ENCODE measurements at regions not wholly inside any gene's neighbourhood (a gene's known extent, or its start where the extent isn't known, plus 50 kb on each side); places are given as distances from the start of the nearest gene placed in this dataset.

DNA sequence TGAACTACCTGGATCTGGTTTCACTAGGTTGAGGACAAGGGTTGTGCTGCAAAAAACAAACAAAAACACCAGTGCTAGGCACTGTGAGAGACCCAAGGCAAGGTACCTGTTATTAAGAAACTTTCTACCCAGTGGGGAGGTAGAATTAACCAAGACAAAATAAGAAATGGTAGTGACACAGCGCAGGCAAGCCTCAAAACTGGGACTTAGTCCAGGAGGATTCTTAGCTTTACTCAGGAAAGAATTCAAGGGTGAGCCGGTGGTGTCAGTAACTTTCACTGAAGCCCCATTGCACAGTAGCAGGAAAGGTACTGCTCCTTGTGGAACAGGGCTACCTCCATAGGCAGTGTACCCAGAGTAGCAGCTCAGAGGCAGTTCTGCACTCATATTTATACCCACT, 131.6 kb downstream of the SCG2 start:
- Histone ChIP-seq H3K27me3 (ENCODE audit: control insufficient read depth in 1 of 2, insufficient read depth in 2 of 2, low read length in 1 of 2) (no peaks in the 10 kb centered on the region), H3K27ac (ENCODE audit: low read depth in 1 of 2, low read length in 2 of 2) (no peak overlapping the region), H3K36me3 (ENCODE audit: control insufficient read depth in 1 of 2, insufficient read depth in 2 of 2, low read length in 1 of 2) (no peaks in the 10 kb centered on the region), H3K4me1 (ENCODE audit: control insufficient read depth in 1 of 2, insufficient read depth in 2 of 2, low read length in 2 of 2) (peaks cover 0 to 3% of the 10 kb centered on the region in 2 donors), H3K9me3 (ENCODE audit: control insufficient read depth, low read length) (no peaks in the 10 kb centered on the region), H3K4me3 (ENCODE audit: low read length in 2 of 2) (no peak overlapping the region)
- intact Hi-C loops (cut with DNase I) = no loop called here
- ATAC-seq (ENCODE audit: low FRiP score) (no peak), DNase-seq (no peak)
- WGBS, 2 donors = 52 to 68% methylated on average over 2 of the region's 2 CpGs

DNA sequence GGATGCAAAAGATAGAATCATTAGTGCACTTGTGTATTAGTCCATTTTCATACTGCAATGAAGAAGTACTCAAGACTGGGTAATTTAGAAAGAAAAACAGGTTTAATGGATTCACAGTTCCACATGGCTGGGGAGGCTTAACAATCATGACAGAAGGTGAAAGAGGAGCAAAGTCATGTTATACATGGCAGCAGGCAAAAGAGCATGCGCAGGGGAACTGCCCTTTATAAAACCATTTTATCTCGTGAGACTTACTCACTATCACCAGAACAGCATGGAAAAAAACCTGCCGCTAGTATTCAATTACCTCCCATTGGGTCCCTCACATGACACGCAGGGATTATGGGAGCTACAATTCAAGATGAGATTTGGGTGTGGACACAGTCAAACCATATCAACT, 129.4 kb downstream of the SCG2 start:
- intact Hi-C loops (cut with DNase I) = no loop called here
- no peaks in the 10 kb centered on the region for H3K27me3 ChIP-seq (ENCODE audit: control insufficient read depth in 1 of 2, insufficient read depth in 2 of 2, low read length in 1 of 2)

DNA sequence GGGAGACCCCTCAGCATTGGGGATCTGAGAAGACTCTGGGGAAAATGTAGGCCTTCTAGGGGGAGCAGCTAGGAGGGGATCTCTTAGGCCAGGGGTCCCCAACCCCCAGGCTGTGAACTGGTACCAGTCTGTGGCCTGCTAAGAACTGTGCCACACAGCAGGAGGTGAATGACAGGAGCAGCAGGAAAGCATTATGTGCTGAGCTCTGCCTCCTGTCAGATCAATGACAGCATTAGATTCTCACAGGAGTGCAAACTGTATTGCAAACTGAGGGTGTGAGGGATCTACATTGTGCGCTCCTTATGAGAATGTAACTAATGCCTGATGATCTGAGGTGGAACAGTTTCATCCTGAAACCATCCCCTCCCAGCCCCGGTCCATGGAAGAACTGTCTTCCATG, 127.3 kb downstream of the SCG2 start:
- 80 to 83% methylated on average over 2 of the region's 2 CpGs for WGBS, 2 donors
- intact Hi-C loops (cut with DNase I) = no loop called here

More for the DNA sequence above, 129.4 kb downstream of the SCG2 start:
- Histone ChIP-seq H3K4me3 (ENCODE audit: low read length in 2 of 2) (no peak overlapping the region), H3K27ac (ENCODE audit: low read depth in 1 of 2, low read length in 2 of 2) (no peak overlapping the region), H3K36me3 (ENCODE audit: control insufficient read depth in 1 of 2, insufficient read depth in 2 of 2, low read length in 1 of 2) (no peaks in the 10 kb centered on the region), H3K9me3 (ENCODE audit: control insufficient read depth, low read length) (no peaks in the 10 kb centered on the region), H3K4me1 (ENCODE audit: control insufficient read depth in 1 of 2, insufficient read depth in 2 of 2, low read length in 2 of 2) (no peaks in the 10 kb centered on the region)
- 97 to 98% methylated on average over 4 of the region's 4 CpGs for WGBS, 2 donors
- no peak for ATAC-seq (ENCODE audit: low FRiP score)
- no peak for DNase-seq

DNA sequence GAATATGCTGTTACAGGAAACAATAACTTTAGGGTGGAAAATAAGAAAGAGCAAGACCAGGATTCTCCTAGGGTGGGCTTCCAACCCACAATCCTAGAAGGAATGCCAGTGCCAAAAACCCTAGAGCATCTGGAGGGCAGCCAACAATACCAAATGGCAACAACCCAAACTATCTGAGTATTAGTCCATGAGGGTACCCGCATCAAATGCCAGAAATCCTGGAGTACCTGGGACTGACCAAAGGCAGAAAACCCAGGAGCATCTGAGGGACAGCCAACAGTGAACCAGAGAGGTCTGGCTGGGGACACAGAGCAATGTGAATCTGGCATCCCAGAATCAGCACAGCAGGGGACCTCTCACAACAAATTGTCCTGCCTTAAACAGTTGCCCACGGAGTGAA, 126.3 kb downstream of the SCG2 start:
- intact Hi-C loops (cut with DNase I) = no loop called here
- H3K27ac ChIP-seq (ENCODE audit: low read depth in 1 of 2, low read length in 2 of 2) = no peak overlapping the region

More for the DNA sequence above, 127.3 kb downstream of the SCG2 start:
- no peaks in the 10 kb centered on the region for H3K36me3 ChIP-seq (ENCODE audit: control insufficient read depth in 1 of 2, insufficient read depth in 2 of 2, low read length in 1 of 2)
- H3K4me1 ChIP-seq (ENCODE audit: control insufficient read depth in 1 of 2, insufficient read depth in 2 of 2, low read length in 2 of 2) = no peaks in the 10 kb centered on the region
- DNase-seq (no peak), ATAC-seq (ENCODE audit: low FRiP score) (no peak)
- no peak overlapping the region for H3K27ac ChIP-seq (ENCODE audit: low read depth in 1 of 2, low read length in 2 of 2)
- H3K4me3 ChIP-seq (ENCODE audit: low read length in 2 of 2) = no peak overlapping the region
- no peaks in the 10 kb centered on the region for H3K9me3 ChIP-seq (ENCODE audit: control insufficient read depth, low read length)
- H3K27me3 ChIP-seq (ENCODE audit: control insufficient read depth in 1 of 2, insufficient read depth in 2 of 2, low read length in 1 of 2) = no peaks in the 10 kb centered on the region

DNA sequence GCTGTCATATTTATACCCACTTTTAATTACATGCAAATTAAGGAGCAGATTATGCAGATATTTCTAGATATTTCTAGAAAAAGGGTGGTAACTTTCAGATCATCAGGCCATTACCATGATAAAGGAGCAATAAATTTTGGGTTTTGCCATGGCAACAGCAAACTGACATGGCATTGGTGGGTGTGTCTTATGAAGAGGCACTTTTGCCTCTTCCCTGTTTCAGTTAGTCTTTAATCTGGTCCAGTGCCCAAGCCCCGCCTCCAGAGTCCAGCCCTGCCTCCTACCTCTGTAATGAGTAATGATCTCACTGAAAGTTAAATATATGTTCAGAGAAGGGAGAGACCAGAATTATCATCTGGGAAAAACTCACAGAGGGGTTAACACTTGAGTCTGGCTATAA, 124.8 kb downstream of the SCG2 start:
- no peak overlapping the region for H3K4me3 ChIP-seq (ENCODE audit: low read length in 2 of 2)
- DNase-seq = no peak
- no peaks in the 10 kb centered on the region for H3K9me3 ChIP-seq (ENCODE audit: control insufficient read depth, low read length)
- no peaks in the 10 kb centered on the region for H3K27me3 ChIP-seq (ENCODE audit: control insufficient read depth in 1 of 2, insufficient read depth in 2 of 2, low read length in 1 of 2)
- no peak for ATAC-seq (ENCODE audit: low FRiP score)
- H3K4me1 ChIP-seq (ENCODE audit: control insufficient read depth in 1 of 2, insufficient read depth in 2 of 2, low read length in 2 of 2) = no peaks in the 10 kb centered on the region
- 96 to 99% methylated on average over 1 of the region's 1 CpG for WGBS, 2 donors
- no peaks in the 10 kb centered on the region for H3K36me3 ChIP-seq (ENCODE audit: control insufficient read depth in 1 of 2, insufficient read depth in 2 of 2, low read length in 1 of 2)
- intact Hi-C loops (cut with DNase I) = no loop called here
- no peak overlapping the region for H3K27ac ChIP-seq (ENCODE audit: low read depth in 1 of 2, low read length in 2 of 2)

More for the DNA sequence above, 126.3 kb downstream of the SCG2 start:
- Histone ChIP-seq H3K4me1 (ENCODE audit: control insufficient read depth in 1 of 2, insufficient read depth in 2 of 2, low read length in 2 of 2) (no peaks in the 10 kb centered on the region), H3K36me3 (ENCODE audit: control insufficient read depth in 1 of 2, insufficient read depth in 2 of 2, low read length in 1 of 2) (no peaks in the 10 kb centered on the region), H3K4me3 (ENCODE audit: low read length in 2 of 2) (no peak overlapping the region), H3K9me3 (ENCODE audit: control insufficient read depth, low read length) (no peaks in the 10 kb centered on the region), H3K27me3 (ENCODE audit: control insufficient read depth in 1 of 2, insufficient read depth in 2 of 2, low read length in 1 of 2) (no peaks in the 10 kb centered on the region)
- DNase-seq = no peak
- 89 to 93% methylated on average over 2 of the region's 2 CpGs for WGBS, 2 donors
- ATAC-seq (ENCODE audit: low FRiP score) = no peak

DNA sequence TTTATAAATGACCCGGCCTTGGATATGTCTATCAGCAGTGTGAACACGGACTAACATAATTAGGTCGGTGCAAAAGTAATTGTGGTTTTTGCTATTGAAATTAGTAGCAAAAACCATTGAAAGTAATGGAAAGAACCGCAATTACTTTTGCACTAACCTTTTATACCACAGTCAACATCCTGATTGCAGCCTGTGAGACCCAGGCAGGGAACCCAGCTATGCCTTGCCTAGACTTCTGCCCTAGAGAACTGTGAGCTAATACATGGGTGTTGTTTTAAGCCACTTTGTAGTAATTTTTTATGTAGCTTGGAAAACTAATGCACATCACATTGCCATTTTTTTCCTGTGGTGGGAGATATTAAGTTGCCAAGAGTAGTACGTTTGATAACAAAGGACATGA, 120.7 kb downstream of the SCG2 start:
- Histone ChIP-seq H3K27ac (ENCODE audit: low read depth in 1 of 2, low read length in 2 of 2) (no peak overlapping the region), H3K36me3 (ENCODE audit: control insufficient read depth in 1 of 2, insufficient read depth in 2 of 2, low read length in 1 of 2) (no peaks in the 10 kb centered on the region), H3K9me3 (ENCODE audit: control insufficient read depth, low read length) (no peaks in the 10 kb centered on the region), H3K4me3 (ENCODE audit: low read length in 2 of 2) (no peak overlapping the region), H3K4me1 (ENCODE audit: control insufficient read depth in 1 of 2, insufficient read depth in 2 of 2, low read length in 2 of 2) (no peaks in the 10 kb centered on the region), H3K27me3 (ENCODE audit: control insufficient read depth in 1 of 2, insufficient read depth in 2 of 2, low read length in 1 of 2) (no peaks in the 10 kb centered on the region)
- WGBS, 2 donors = 91 to 92% methylated on average over 5 of the region's 5 CpGs
- DNase-seq (no peak), ATAC-seq (ENCODE audit: low FRiP score) (no peak)
- intact Hi-C loops (cut with DNase I) = no loop called here

DNA sequence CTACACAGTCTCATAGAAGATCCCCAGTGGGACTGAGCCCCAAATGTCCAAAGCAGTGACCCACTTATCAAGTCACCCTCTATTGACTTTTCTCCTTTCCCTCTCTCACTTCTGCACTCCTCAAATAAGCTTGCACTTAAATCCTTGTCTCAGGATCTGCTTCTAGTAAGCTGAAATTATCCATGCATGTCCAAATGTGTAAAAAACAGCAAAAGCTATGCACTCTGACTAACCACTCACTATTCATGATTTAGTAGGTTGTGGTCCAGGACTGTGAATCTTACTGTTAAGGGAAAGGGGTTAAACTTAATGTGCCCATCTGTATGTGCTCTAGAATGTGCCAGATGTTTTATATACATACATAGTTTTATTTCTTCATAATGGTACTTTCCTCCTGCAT, 115.4 kb downstream of the SCG2 start:
- intact Hi-C loops (cut with DNase I) = no loop called here

DNA sequence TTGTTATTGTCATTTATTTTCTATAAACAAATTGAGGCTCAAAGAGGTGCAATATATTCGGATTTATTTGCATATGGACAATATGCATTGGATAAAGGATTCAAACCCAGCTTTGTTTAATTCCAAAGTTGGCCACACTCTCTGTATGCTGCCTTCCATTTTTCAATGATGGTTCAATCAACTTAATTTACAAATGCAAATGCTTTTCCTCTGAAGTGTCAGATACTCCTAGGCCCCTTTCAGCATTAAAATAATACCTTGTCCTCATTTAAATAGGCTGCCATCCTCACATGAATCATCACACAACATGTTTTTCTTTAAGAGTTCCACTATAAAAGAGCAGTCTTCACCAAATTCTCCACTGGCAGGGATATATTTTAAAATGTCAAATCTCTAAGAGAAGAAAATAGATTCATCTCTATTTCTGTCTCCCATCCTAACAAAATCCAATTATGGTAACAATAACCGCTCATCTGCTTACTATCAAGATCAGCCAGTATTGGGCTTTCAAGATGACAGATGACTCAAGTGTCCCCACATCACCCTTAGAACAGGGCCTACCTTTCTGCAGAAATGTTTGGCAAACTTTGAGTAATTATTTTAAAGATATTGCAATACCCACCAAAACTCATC, 114.8 kb downstream of the SCG2 start:
- intact Hi-C loops (cut with DNase I) = no loop called here
- no peaks in the 10 kb centered on the region for H3K4me1 ChIP-seq (ENCODE audit: control insufficient read depth in 1 of 2, insufficient read depth in 2 of 2, low read length in 2 of 2)
- no peak overlapping the region for H3K4me3 ChIP-seq (ENCODE audit: low read length in 2 of 2)
- H3K27ac ChIP-seq (ENCODE audit: low read depth in 1 of 2, low read length in 2 of 2) = no peak overlapping the region
- H3K27me3 ChIP-seq (ENCODE audit: control insufficient read depth in 1 of 2, insufficient read depth in 2 of 2, low read length in 1 of 2) = no peaks in the 10 kb centered on the region
- WGBS, 2 donors = 88 to 93% methylated on average over 2 of the region's 2 CpGs
- no peaks in the 10 kb centered on the region for H3K9me3 ChIP-seq (ENCODE audit: control insufficient read depth, low read length)
- no peak for ATAC-seq (ENCODE audit: low FRiP score)
- no peaks in the 10 kb centered on the region for H3K36me3 ChIP-seq (ENCODE audit: control insufficient read depth in 1 of 2, insufficient read depth in 2 of 2, low read length in 1 of 2)
- no peak for DNase-seq

More for the DNA sequence above, 115.4 kb downstream of the SCG2 start:
- no peak overlapping the region for H3K27ac ChIP-seq (ENCODE audit: low read depth in 1 of 2, low read length in 2 of 2)
- DNase-seq (no peak), ATAC-seq (ENCODE audit: low FRiP score) (no peak)
- H3K4me3 ChIP-seq (ENCODE audit: low read length in 2 of 2) = no peak overlapping the region
- no peaks in the 10 kb centered on the region for H3K27me3 ChIP-seq (ENCODE audit: control insufficient read depth in 1 of 2, insufficient read depth in 2 of 2, low read length in 1 of 2)
- H3K36me3 ChIP-seq (ENCODE audit: control insufficient read depth in 1 of 2, insufficient read depth in 2 of 2, low read length in 1 of 2) = no peaks in the 10 kb centered on the region
- H3K9me3 ChIP-seq (ENCODE audit: control insufficient read depth, low read length) = no peaks in the 10 kb centered on the region
- no peaks in the 10 kb centered on the region for H3K4me1 ChIP-seq (ENCODE audit: control insufficient read depth in 1 of 2, insufficient read depth in 2 of 2, low read length in 2 of 2)

DNA sequence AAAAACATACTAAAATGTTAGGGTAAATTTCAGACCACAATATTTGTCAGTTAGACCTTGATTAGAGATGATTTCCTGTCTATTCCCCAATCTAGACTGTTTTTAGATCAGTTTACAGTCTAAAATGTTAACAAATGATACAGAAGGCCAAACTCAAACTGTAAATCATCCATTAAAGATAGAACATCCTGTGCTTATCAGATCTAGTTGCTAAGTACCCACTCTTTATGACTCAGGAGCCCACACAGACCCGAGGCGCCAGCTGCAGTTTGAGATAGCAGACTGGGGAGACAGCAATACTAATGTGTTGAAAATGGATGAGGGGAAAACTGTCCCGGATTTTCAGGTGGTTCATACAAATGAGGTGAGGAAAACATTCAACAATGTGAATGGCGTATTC, 113.3 kb downstream of the SCG2 start:
- Histone ChIP-seq H3K4me1 (ENCODE audit: control insufficient read depth in 1 of 2, insufficient read depth in 2 of 2, low read length in 2 of 2) (no peaks in the 10 kb centered on the region), H3K27me3 (ENCODE audit: control insufficient read depth in 1 of 2, insufficient read depth in 2 of 2, low read length in 1 of 2) (no peaks in the 10 kb centered on the region), H3K4me3 (ENCODE audit: low read length in 2 of 2) (no peak overlapping the region), H3K27ac (ENCODE audit: low read depth in 1 of 2, low read length in 2 of 2) (no peak overlapping the region), H3K9me3 (ENCODE audit: control insufficient read depth, low read length) (no peaks in the 10 kb centered on the region), H3K36me3 (ENCODE audit: control insufficient read depth in 1 of 2, insufficient read depth in 2 of 2, low read length in 1 of 2) (no peaks in the 10 kb centered on the region)
- no peak for ATAC-seq (ENCODE audit: low FRiP score)
- peak in 1 of 2 donors; percentile 51 for DNase-seq
- 57 to 66% methylated on average over 4 of the region's 4 CpGs for WGBS, 2 donors
- intact Hi-C loops (cut with DNase I) = no loop called here
